Nephron progenitor cell (in vitro differentiated cells): ENCODE measurements at regions not wholly inside any gene's neighbourhood (a gene's known extent, or its start where the extent isn't known, plus 50 kb on each side); places are given as distances from the start of the nearest gene placed in this dataset.

Source experiments
- DNase-seq: peaks from one replicate; pipeline ENCODE4 v3.0.0; 2021
- H3K27ac Mint-ChIP-seq: 2 replicates; pipeline ENCODE4 v1.8.0; 2021; ENCODE audit warnings: mild to moderate bottlenecking, moderate library complexity, mixed read lengths
- H3K27me3 Mint-ChIP-seq: 2 replicates; pipeline ENCODE4 v1.8.0; 2021; ENCODE audit warnings: mild to moderate bottlenecking, low read depth, mixed read lengths; ENCODE audit not compliant: poor library complexity
- H3K36me3 Mint-ChIP-seq: 2 replicates; pipeline ENCODE4 v1.8.0; 2021; ENCODE audit warnings: low read depth, mixed read lengths
- H3K4me1 Mint-ChIP-seq: 2 replicates; pipeline ENCODE4 v1.8.0; 2021; ENCODE audit warnings: mixed read lengths
- H3K4me3 Mint-ChIP-seq: 2 replicates; pipeline ENCODE4 v1.8.0; 2021; ENCODE audit warnings: mild to moderate bottlenecking, moderate library complexity, mixed read lengths
- H3K9me3 Mint-ChIP-seq: 2 replicates; pipeline ENCODE4 v1.8.0; 2021; ENCODE audit warnings: mild to moderate bottlenecking, moderate library complexity, mixed read lengths
- TF ChIP-seq, protein P1 (sequence below): fragments of 200-600 bp; sonication (generic); IDR thresholded peaks from 2 replicates; pipeline ENCODE4 v1.5.0; 2021; ENCODE audit warnings: antibody characterized with exemption

DNA sequence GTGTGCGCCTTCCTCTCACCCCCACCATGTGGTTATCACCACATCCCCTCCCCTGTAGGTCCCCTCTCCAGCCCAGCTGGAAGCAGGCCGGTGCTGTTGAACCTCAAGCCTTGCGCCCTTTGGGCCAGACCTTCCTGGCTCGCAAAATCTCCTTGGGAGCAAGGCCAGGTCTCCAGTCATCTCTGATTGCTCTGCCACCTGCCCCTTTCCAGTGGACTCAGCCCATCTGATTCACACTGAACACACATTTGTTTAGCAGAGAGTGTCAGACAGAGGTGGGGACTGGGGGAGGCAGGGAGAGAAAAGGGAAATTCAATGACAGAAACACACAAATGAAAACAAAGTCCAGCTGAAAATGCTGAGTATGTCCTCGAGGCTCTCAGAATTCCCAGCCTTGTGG is 119.4 kb downstream of the TPRA1 start:
- Mint-ChIP-seq H3K27me3 (peaks cover 12% of the 10 kb centered on the region), H3K36me3 (no peaks in the 10 kb centered on the region), H3K4me1 (peaks cover 5% of the 10 kb centered on the region), H3K27ac (no peak overlapping the region), H3K4me3 (no peak overlapping the region), H3K9me3 (no peaks in the 10 kb centered on the region)
- TF ChIP-seq, protein P1, sequence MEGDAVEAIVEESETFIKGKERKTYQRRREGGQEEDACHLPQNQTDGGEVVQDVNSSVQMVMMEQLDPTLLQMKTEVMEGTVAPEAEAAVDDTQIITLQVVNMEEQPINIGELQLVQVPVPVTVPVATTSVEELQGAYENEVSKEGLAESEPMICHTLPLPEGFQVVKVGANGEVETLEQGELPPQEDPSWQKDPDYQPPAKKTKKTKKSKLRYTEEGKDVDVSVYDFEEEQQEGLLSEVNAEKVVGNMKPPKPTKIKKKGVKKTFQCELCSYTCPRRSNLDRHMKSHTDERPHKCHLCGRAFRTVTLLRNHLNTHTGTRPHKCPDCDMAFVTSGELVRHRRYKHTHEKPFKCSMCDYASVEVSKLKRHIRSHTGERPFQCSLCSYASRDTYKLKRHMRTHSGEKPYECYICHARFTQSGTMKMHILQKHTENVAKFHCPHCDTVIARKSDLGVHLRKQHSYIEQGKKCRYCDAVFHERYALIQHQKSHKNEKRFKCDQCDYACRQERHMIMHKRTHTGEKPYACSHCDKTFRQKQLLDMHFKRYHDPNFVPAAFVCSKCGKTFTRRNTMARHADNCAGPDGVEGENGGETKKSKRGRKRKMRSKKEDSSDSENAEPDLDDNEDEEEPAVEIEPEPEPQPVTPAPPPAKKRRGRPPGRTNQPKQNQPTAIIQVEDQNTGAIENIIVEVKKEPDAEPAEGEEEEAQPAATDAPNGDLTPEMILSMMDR, result no peak
- no peak for DNase-seq

DNA sequence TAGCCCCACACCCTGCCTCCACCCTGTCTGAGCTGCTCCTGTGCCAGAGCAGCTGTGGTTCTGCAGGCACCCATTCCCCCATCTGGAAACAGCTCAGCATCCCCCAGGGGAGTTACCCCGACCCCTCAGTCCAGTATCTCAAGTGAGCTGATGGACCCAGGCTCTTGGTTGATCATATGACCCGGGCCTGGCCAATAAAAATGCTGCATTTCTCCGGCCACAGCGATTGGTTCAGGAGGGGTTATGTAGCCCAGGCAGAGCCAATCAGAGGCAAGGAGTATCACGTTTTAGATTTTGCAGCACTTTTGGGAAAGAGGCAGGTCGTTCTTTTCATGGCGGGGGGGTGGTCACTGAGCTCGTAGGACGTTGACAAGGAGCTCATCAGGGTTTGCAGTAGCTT is 120.8 kb downstream of the TPRA1 start:
- H3K9me3 Mint-ChIP-seq, result no peaks in the 10 kb centered on the region
- H3K27me3 Mint-ChIP-seq, result peaks cover 7% of the 10 kb centered on the region
- H3K27ac Mint-ChIP-seq, result no peak overlapping the region
- no peak overlapping the region for H3K4me3 Mint-ChIP-seq
- TF ChIP-seq, protein P1, result no peak
- peaks cover 5% of the 10 kb centered on the region for H3K4me1 Mint-ChIP-seq
- no peaks in the 10 kb centered on the region for H3K36me3 Mint-ChIP-seq
- DNase-seq, result no peak

DNA sequence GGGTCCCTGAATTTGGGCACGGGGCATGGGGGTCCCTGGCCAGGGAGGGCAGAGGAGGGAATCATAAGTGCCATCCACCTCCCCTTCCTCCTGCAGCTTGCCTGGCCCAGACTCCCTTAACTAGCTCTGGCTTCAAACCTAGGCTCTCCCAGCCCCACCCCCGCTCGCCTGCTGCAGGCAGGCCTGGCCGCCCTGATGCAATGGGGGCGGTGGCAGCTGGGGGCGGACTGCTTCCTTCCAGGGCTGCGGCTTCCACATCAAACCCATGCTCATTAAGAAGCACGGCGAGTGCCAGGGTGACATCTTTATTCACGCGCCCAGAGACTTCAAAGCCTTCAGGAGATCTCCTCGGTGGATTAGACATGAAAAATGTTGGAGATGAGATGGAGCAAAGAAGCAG is 123.1 kb downstream of the TPRA1 start:
- peaks cover 5% of the 10 kb centered on the region for H3K4me1 Mint-ChIP-seq
- peaks cover 17% of the 10 kb centered on the region for H3K27me3 Mint-ChIP-seq
- peak; percentile 21 for DNase-seq
- no peak overlapping the region for H3K4me3 Mint-ChIP-seq
- no peak overlapping the region for H3K27ac Mint-ChIP-seq
- H3K36me3 Mint-ChIP-seq, result no peaks in the 10 kb centered on the region
- H3K9me3 Mint-ChIP-seq, result no peaks in the 10 kb centered on the region
- TF ChIP-seq, protein P1, result no peak

DNA sequence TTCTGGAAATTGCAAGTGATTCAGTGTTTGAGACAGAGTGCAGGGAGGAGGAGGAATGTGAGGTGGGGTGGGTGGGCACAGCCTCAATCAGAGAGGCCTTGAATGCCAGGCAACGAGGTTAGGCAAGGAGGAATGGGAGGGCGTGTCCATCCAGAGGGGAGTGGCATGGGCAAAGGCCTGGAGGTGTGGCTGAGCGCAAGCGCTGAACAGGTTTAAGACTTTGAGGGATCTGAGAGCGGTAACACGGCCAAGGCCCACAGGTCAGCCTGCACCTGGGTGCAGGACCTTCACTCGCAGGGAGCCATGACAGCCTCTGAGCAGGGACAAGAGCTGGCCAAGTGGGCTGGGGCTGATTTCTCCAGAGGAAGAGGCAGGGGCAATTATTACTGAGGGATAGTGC is 125.9 kb downstream of the TPRA1 start:
- Mint-ChIP-seq H3K4me1 (peaks cover 5% of the 10 kb centered on the region), H3K4me3 (no peak overlapping the region), H3K9me3 (no peaks in the 10 kb centered on the region), H3K27me3 (peaks cover 36% of the 10 kb centered on the region), H3K27ac (no peak overlapping the region), H3K36me3 (no peaks in the 10 kb centered on the region)
- TF ChIP-seq, protein P1, result no peak
- DNase-seq, result no peak

DNA sequence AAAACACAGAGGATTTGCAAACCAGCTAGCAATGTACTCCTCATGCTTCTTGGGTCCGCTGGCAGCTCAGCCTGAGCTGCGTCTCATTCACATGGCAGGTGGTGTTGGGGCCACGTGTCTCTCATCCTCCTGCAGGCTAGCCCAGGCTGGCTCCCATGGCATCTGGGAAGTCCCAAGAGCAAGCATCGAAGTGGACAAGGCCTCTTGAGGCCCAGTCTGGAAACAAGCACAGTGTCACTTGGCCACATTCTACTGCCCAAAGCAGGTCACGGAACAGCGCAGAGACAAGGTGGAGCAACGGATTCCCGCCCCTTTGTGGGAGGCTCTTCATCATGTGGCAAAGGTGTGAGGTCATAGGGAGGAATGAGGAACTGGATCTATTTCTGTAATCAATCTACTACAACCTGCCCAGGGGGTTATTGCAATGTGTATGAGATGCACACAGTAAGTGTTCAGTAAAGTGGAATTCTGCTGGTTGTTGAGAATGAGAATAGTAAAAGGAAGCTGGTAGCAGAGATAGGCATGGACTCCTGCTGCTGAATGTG is 128.3 kb downstream of the TPRA1 start:
- no peak overlapping the region for H3K4me3 Mint-ChIP-seq
- H3K27ac Mint-ChIP-seq, result no peak overlapping the region
- H3K27me3 Mint-ChIP-seq, result peaks cover 53% of the 10 kb centered on the region
- peaks cover 1% of the 10 kb centered on the region for H3K4me1 Mint-ChIP-seq
- TF ChIP-seq, protein P1, result no peak
- no peaks in the 10 kb centered on the region for H3K36me3 Mint-ChIP-seq
- H3K9me3 Mint-ChIP-seq, result peaks cover 3% of the 10 kb centered on the region
- DNase-seq, result no peak

DNA sequence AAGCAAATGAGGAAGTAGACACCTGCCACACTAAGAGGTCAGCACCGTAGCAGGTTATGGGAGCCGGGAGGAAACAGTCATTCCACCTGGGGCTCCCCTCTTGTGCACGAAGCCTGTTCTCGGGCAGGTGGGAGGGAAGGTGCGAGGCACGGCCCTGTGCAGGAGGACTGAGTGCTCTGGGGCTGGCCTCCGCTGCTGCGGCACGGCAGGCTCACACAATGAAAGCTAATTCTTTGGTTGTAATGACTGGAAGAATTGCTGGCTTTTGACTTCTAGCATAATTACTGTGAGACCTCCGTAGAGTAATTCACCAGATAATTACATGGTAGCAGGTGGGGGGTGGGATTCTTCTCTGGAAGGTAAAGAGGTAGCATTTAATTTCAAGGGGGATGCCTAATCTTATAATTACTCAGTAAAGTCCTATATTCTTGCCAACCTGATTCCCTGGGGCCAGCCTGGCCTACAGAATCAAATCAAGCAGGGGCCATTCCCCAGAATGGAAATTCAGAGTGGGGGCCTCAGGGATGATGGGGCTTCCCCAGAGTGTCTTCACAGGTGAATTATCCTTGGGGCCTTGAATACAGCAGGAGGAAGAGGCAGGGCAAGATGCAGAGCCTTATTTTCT is 129.1 kb downstream of the TPRA1 start:
- H3K27me3 Mint-ChIP-seq, result peaks cover 61% of the 10 kb centered on the region
- H3K27ac Mint-ChIP-seq, result no peak overlapping the region
- peaks cover 3% of the 10 kb centered on the region for H3K9me3 Mint-ChIP-seq
- no peak overlapping the region for H3K4me3 Mint-ChIP-seq
- no peak for DNase-seq
- H3K36me3 Mint-ChIP-seq, result no peaks in the 10 kb centered on the region
- peaks cover under 1% of the 10 kb centered on the region for H3K4me1 Mint-ChIP-seq
- TF ChIP-seq, protein P1, result no peak
